ENCODE measurements at regions not wholly inside any gene's neighbourhood (a gene's known extent, or its start where the extent isn't known, plus 50 kb on each side); places are given as distances from the start of the nearest gene placed in this dataset.

- no peak for DNase-seq
Measured at GRCh38 chr11:133787379-133788141, 57.8 kb downstream of the SPATA19 start.

GRCh38 chr11:133785795-133786340 lies 59.4 kb downstream of the SPATA19 start:
- no peak for DNase-seq

GRCh38 chr11:133784359-133784758 lies 61.0 kb downstream of the SPATA19 start:
- DNase-seq, result no peak

- no peak for DNase-seq
Measured at GRCh38 chr11:133782116-133782725, 63.1 kb downstream of the SPATA19 start.

- no peak for DNase-seq
Measured at GRCh38 chr11:133778161-133778560, 67.2 kb downstream of the SPATA19 start.

- DNase-seq, result no peak
Measured at GRCh38 chr11:133776671-133777367, 68.5 kb downstream of the SPATA19 start.

GRCh38 chr11:133762538-133762937 lies 82.8 kb downstream of the SPATA19 start:
- no peak for DNase-seq

GRCh38 chr11:133753150-133753549 lies 92.2 kb downstream of the SPATA19 start:
- no peak for DNase-seq

- DNase-seq, result no peak
Measured at GRCh38 chr11:133749841-133750240, 95.5 kb downstream of the SPATA19 start.

GRCh38 chr11:133747409-133747808 lies 97.9 kb downstream of the SPATA19 start:
- DNase-seq, result no peak

GRCh38 chr11:133746663-133747306 lies 98.5 kb downstream of the SPATA19 start:
- no peak for DNase-seq

- DNase-seq, result no peak
Measured at GRCh38 chr11:133745791-133746190, 99.5 kb downstream of the SPATA19 start.

- no peak for DNase-seq
Measured at GRCh38 chr11:133742353-133742752, 103.0 kb downstream of the SPATA19 start.

- DNase-seq, result no peak
Measured at GRCh38 chr11:133740963-133741362, 104.3 kb downstream of the SPATA19 start.

- no peak for DNase-seq
Measured at GRCh38 chr11:133739481-133739880, 105.8 kb downstream of the SPATA19 start.

- no peak for DNase-seq
Measured at GRCh38 chr11:133738624-133739023, 106.7 kb downstream of the SPATA19 start.

- no peak for DNase-seq
Measured at GRCh38 chr11:133733631-133734030, 111.7 kb downstream of the SPATA19 start.

GRCh38 chr11:133732109-133732674 lies 113.1 kb downstream of the SPATA19 start:
- DNase-seq, result no peak

GRCh38 chr11:133727774-133728173 lies 117.5 kb downstream of the SPATA19 start:
- DNase-seq, result no peak

- DNase-seq, result no peak
Measured at GRCh38 chr11:133726542-133726941, 118.8 kb downstream of the SPATA19 start.

GRCh38 chr11:133724116-133724515 lies 121.2 kb downstream of the SPATA19 start:
- no peak for DNase-seq

GRCh38 chr11:133723056-133723455 lies 122.3 kb downstream of the SPATA19 start:
- no peak for DNase-seq

- no peak for DNase-seq
Measured at GRCh38 chr11:133720951-133721350, 124.4 kb downstream of the SPATA19 start.
